ENCODE measurements at regions not wholly inside any gene's neighbourhood (a gene's known extent, or its start where the extent isn't known, plus 50 kb on each side); places are given as distances from the start of the nearest gene placed in this dataset.

DNA sequence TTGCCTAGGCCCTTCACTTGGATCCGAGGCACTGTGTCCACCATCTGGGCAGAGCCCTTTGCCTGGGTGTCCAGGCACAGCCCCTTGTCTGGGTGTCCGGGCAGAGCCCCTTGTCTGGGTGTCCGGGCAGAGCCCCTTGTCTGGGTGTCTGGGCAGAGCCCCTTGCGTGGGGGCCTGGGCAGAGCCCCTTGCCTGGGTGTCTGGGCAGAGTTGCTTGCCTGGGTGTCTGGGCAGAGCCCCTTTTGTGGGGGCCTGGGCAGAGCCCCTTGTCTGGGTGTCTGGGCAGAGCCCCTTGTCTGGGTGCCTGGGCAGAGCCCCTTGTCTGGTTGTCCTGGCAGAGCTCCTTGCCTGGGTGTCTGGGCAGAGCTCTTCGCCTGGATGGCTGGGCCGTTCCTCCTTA is 443.4 kb upstream of the CDH4 start:
- Mint-ChIP-seq H3K27me3 (ENCODE audit: low read depth, poor library complexity) (peaks cover 6% of the 10 kb centered on the region), H3K4me1 (peaks cover 16% of the 10 kb centered on the region), H3K27ac (no peak overlapping the region), H3K9me3 (peaks cover 22% of the 10 kb centered on the region), H3K4me3 (no peak overlapping the region), H3K36me3 (ENCODE audit: low read depth) (no peaks in the 10 kb centered on the region)
- no peak for TF ChIP-seq CTCF (IDR thresholded peaks at IDR 0.05)
- no peak for DNase-seq

DNA sequence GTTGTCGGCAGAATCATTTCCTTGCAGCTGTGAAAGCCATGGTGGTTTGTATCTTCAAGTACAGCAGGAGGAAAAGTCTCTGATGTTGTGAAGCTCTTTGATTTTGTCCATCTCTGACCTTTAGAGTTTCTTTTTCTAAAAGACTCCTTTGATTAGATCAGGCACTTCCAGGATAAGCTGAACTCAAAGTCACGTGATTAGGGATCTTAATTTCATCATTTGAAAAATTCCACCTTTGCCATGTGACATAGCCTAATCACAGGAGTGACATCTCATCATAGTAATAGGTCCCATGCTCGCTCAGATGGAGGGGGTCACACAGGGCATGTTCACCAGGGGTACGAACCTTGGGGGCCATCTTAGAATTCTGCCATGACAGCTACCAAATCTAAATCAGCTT is 441.5 kb upstream of the CDH4 start:
- no peak for DNase-seq
- H3K27me3 Mint-ChIP-seq (ENCODE audit: low read depth, poor library complexity): peaks cover 6% of the 10 kb centered on the region
- H3K9me3 Mint-ChIP-seq: peaks cover 22% of the 10 kb centered on the region
- H3K4me3 Mint-ChIP-seq: no peak overlapping the region
- H3K27ac Mint-ChIP-seq: no peak overlapping the region
- no peaks in the 10 kb centered on the region for H3K36me3 Mint-ChIP-seq (ENCODE audit: low read depth)
- peaks cover 4% of the 10 kb centered on the region for H3K4me1 Mint-ChIP-seq
- no peak for TF ChIP-seq CTCF (IDR thresholded peaks at IDR 0.05)

- Mint-ChIP-seq H3K27me3 (ENCODE audit: low read depth, poor library complexity) (peaks cover 6% of the 10 kb centered on the region), H3K9me3 (peaks cover 38% of the 10 kb centered on the region), H3K4me1 (no peaks in the 10 kb centered on the region), H3K4me3 (no peak overlapping the region), H3K36me3 (ENCODE audit: low read depth) (no peaks in the 10 kb centered on the region), H3K27ac (no peak overlapping the region)
- no peak for TF ChIP-seq CTCF (IDR thresholded peaks at IDR 0.05)
- DNase-seq: no peak
Observed at GRCh38 chr20:60812561-60812960, 439.5 kb upstream of the CDH4 start.

DNA sequence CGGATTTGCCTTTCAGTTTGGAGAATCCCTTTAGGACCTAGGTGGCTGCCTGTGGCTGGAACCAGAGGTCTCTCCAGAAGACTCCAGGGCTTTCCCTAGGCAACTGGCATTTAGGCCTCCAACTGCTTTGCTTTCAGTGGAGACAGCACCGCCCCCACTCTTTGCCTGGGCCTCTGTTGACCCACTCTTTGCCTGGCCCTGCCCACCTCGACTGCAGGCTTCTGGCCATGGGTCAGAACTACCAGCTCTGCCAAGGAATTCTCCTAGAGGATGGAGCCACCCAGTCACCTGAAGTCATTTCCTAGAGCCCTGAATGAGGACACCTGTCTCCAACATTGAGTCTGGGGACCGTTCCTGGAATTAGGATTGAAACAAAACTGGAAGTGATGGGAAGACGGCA is 439.0 kb upstream of the CDH4 start:
- Mint-ChIP-seq H3K36me3 (ENCODE audit: low read depth) (no peaks in the 10 kb centered on the region), H3K27me3 (ENCODE audit: low read depth, poor library complexity) (peaks cover 6% of the 10 kb centered on the region), H3K27ac (no peak overlapping the region), H3K4me3 (no peak overlapping the region), H3K9me3 (peaks cover 39% of the 10 kb centered on the region), H3K4me1 (peaks cover 3% of the 10 kb centered on the region)
- DNase-seq: no peak
- TF ChIP-seq CTCF (IDR thresholded peaks at IDR 0.05): no peak

DNA sequence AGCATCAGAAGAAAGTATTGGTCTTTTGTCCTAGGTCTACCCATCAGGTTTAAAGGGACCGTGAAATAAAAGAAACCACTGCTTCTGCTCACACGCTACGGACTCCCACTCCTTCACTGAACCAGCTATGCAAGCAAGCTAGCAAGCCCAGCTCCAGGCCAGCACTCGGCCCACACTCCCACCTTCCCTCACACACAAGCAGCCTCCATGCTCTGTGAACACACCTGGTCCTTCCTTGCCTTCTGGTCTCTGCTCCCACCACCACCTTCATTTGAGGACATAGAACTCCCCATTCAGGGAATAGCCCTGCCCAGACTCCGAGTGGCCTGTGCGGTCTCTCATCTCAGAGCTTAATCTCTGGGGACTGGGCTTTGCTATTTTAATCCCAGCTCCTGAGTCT is 436.4 kb upstream of the CDH4 start:
- H3K27ac Mint-ChIP-seq: no peak overlapping the region
- no peak overlapping the region for H3K4me3 Mint-ChIP-seq
- H3K27me3 Mint-ChIP-seq (ENCODE audit: low read depth, poor library complexity): peaks cover 9% of the 10 kb centered on the region
- no peak for TF ChIP-seq CTCF (IDR thresholded peaks at IDR 0.05)
- no peaks in the 10 kb centered on the region for H3K36me3 Mint-ChIP-seq (ENCODE audit: low read depth)
- peaks cover 27% of the 10 kb centered on the region for H3K4me1 Mint-ChIP-seq
- DNase-seq: no peak
- H3K9me3 Mint-ChIP-seq: peaks cover 34% of the 10 kb centered on the region

- H3K9me3 Mint-ChIP-seq: peaks cover 22% of the 10 kb centered on the region
- no peak for TF ChIP-seq CTCF (IDR thresholded peaks at IDR 0.05)
- no peak for DNase-seq
- no peak overlapping the region for H3K27ac Mint-ChIP-seq
- H3K27me3 Mint-ChIP-seq (ENCODE audit: low read depth, poor library complexity): peaks cover 9% of the 10 kb centered on the region
- no peaks in the 10 kb centered on the region for H3K36me3 Mint-ChIP-seq (ENCODE audit: low read depth)
- H3K4me1 Mint-ChIP-seq: peaks cover 39% of the 10 kb centered on the region
- H3K4me3 Mint-ChIP-seq: no peak overlapping the region
Observed at GRCh38 chr20:60816901-60817300, 435.2 kb upstream of the CDH4 start.
